Adrenal gland (tissue), 5 donors: ENCODE measurements at regions not wholly inside any gene's neighbourhood (a gene's known extent, or its start where the extent isn't known, plus 50 kb on each side); places are given as distances from the start of the nearest gene placed in this dataset.

ENCODE experiments used
- CTCF ChIP-seq, 6 experiments: fragments of 450-650 bp in 4 of 6; fragments of 200-600 bp in 2 of 6; sonication (generic) in 1 of 6; IDR thresholded peaks; 1 replicate in 5 of 6; 2 replicates in 1 of 6; pipeline versions ENCODE4 v1.5.1 to v1.8.0; 2016 to 2021; ENCODE audit warnings: antibody characterized with exemption in 6 of 6, mild to moderate bottlenecking in 2 of 6, moderate library complexity in 1 of 6
- POLR2A ChIP-seq, 2 donors: fragments of 450-650 bp; IDR thresholded peaks; one replicate each; pipeline ENCODE4 v1.6.1; 2017; ENCODE audit warnings: antibody characterized with exemption in 2 of 2, mild to moderate bottlenecking in 2 of 2, moderate library complexity in 1 of 2
- donor health status: DM: no; HTN: no; CAD: no.

- TF ChIP-seq CTCF (IDR thresholded peaks at IDR 0.05), result no peak
- peak; percentile 38 to 53 for TF ChIP-seq POLR2A (IDR thresholded peaks at IDR 0.05)
Measured at GRCh38 chrX:46446727-46447378, 98.4 kb downstream of the ZNF674 start.
